SK-N-SH treated with all-trans-retinoic acid at 6 μM for 48 hours (cell line): ENCODE measurements at regions not wholly inside any gene's neighbourhood (a gene's known extent, or its start where the extent isn't known, plus 50 kb on each side); places are given as distances from the start of the nearest gene placed in this dataset.

Source experiments
- ARNTL ChIP-seq: fragments of 450-650 bp; formaldehyde crosslinking; IDR thresholded peaks from 2 replicates; pipeline ENCODE4 v1.5.0; 2020; ENCODE audit warnings: low read depth, mild to moderate bottlenecking, moderate library complexity, borderline replicate concordance
- ISL1 ChIP-seq: fragments of 250-450 bp; sonication (Bioruptor Pico); IDR thresholded peaks from 2 replicates; pipeline ENCODE4 v2.1.2; 2022; ENCODE audit warnings: mild to moderate bottlenecking, moderate library complexity
- PATZ1 ChIP-seq: fragments of 250-450 bp; sonication (Bioruptor Pico); IDR thresholded peaks from 2 replicates; pipeline ENCODE4 v1.8.0; 2020; ENCODE audit warnings: mild to moderate bottlenecking, moderate library complexity, borderline replicate concordance
- TOX ChIP-seq: fragments of 250-450 bp; sonication (Bioruptor Pico); IDR thresholded peaks from 2 replicates; pipeline ENCODE4 v1.8.0; 2021; ENCODE audit warnings: mild to moderate bottlenecking, moderate library complexity, borderline replicate concordance
- ZC3H10 ChIP-seq: fragments of 250-450 bp; sonication (Bioruptor Pico); IDR thresholded peaks from 2 replicates; pipeline ENCODE4 v1.5.1; 2021; ENCODE audit warnings: mild to moderate bottlenecking, moderate library complexity
- ZFP3 ChIP-seq: fragments of 250-450 bp; sonication (Bioruptor Pico); IDR thresholded peaks from 2 replicates; pipeline ENCODE4 v1.5.0; 2020; ENCODE audit warnings: mild to moderate bottlenecking, moderate library complexity
- ZFP30 ChIP-seq: fragments of 450-650 bp; formaldehyde crosslinking; IDR thresholded peaks from 2 replicates; pipeline ENCODE4 v1.5.0; 2022; ENCODE audit warnings: mild to moderate bottlenecking, moderate library complexity
- ZNF8 ChIP-seq: fragments of 450-650 bp; formaldehyde crosslinking; IDR thresholded peaks from 2 replicates; pipeline ENCODE4 v1.5.0; 2020; ENCODE audit warnings: mild to moderate bottlenecking, moderate library complexity

GRCh38 chr4:121534187-121534586 is 153.4 kb upstream of the QRFPR start:
- TF ChIP-seq ARNTL (CRISPR knock-in tag) (no peak), PATZ1 (no peak), TOX (CRISPR knock-in tag) (no peak), ISL1 (CRISPR knock-in tag) (no peak), ZFP30 (CRISPR knock-in tag) (no peak), ZNF8 (CRISPR knock-in tag) (no peak), ZC3H10 (CRISPR knock-in tag) (no peak), ZFP3 (CRISPR knock-in tag) (no peak)
